PC-3 (cell line): ENCODE measurements at regions not wholly inside any gene's neighbourhood (a gene's known extent, or its start where the extent isn't known, plus 50 kb on each side); places are given as distances from the start of the nearest gene placed in this dataset.

ENCODE experiments used
- CTCF ChIP-seq: fragments of 300-600 bp; sonication (generic); conservative IDR thresholded peaks from 2 replicates; pipeline ENCODE4 v1.5.1; 2017; ENCODE audit warnings: antibody characterized with exemption, low read depth, mild to moderate bottlenecking, low read length
- EZH2 ChIP-seq: fragments of 300-600 bp; sonication (generic); IDR thresholded peaks from one replicate; pipeline ENCODE4 v1.6.1; 2017; ENCODE audit warnings: antibody characterized with exemption, mild to moderate bottlenecking, low read length; ENCODE audit not compliant: unreplicated experiment
- EZH2phosphoT487 ChIP-seq: fragments of 300-600 bp; sonication (generic); IDR thresholded peaks from 2 replicates; pipeline ENCODE4 v1.6.1; 2018; ENCODE audit warnings: mild to moderate bottlenecking, antibody characterized with exemption, low read length, borderline replicate concordance

GRCh38 chr4:11151500-11151899, 277.2 kb downstream of the HS3ST1 start:
- TF ChIP-seq CTCF (no peak), EZH2phosphoT487 (no peak), EZH2 (no peak)
